HUDEP-2 (cell line): ENCODE measurements at regions not wholly inside any gene's neighbourhood (a gene's known extent, or its start where the extent isn't known, plus 50 kb on each side); places are given as distances from the start of the nearest gene placed in this dataset.

Experiments used
- DNase-seq, 76 experiments: peaks; one replicate each; lab custom pipeline; 2025; ENCODE audit not compliant: unreplicated experiment in 76 of 76; lab: John Stamatoyannopoulos, UW

DNA sequence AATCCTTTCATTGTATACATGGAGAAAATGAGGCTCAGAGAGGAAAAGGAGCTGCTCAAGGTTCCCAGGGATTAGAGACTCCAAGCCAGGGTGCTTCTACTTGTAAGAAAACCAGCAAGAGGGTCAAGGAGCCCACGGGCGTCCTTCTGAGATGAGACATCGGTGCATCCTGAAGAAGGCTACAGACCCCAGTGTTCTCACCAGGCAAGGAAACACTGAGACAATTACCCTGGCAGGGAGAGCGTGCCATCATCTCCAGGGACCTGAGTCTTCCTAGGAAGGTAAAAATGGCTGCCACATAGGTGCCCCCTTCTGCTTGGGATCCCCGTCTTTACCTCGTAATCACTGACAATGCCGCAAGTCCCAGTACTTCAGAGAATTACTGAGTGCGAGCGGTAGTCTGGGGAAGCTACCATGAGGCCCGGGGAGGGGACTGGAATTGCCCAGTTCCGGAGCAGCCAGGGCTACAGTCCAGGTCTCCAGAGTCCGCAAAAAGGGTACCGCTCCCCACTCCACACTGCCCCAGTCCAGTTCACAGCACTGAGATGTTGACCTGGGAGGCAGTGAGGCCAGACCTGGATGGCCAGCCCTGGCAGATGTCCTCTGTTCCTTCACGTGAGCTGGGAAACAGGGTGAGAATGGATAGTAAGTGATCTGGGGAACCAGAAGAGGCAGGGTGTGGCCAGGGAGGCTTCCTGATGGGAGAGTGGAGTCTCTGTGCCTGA lies 164.7 kb upstream of the SMAD3 start:
- DNase-seq, result no peak

DNA sequence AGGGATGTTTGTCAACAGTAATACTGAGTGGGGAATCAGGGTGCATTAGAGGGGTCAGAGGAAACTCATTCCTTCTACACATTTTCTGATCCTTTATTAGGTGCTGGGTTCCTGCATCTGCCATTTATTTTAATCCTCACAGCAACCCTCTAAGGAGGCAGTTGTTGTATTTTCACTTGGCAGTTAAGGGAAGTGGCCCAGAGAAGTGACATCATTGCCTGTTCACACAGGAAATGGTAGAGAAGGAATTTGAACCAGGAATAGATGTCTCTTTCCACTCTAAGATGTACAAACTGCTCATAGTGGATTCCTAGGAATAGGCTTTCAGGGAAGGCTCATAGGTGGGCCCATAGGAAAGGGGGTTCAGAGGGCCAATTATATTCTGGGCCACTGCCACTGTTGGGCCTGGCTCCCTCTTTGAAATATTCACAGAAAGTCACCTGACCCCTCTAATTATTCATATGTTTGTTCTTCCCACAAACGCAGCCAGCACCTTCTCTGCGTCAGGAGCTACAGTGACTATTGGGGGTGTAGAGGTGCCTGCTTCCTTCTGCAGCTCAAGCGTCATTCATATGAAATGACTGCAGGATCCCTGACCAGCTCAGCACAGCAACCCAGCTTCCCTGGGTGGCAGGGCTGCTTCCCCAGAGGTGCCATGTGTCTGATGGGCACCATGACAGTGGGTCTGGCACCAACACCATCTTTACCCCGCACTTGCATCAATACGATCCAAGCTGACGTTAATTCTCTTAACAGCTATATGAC lies 163.9 kb upstream of the SMAD3 start:
- DNase-seq, result no peak

DNA sequence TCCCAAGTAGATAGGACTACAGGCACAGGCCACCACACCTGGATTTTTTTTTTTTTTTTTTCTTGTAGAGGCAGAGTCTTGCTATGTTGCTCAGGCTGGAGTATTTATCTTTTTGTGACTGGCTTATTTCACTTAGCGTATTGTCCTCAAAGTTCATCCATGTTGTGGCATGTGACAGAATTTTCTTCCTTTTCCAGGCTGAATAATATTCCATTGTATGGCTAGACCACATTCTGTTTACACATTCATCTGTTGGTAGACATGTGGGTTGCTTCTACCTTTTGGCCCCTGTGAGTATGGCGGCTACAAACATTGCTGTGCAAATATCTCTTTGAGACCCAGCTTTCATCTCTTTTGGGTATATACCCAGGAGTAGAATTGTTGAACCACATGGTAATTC lies 160.2 kb upstream of the SMAD3 start:
- DNase-seq, result no peak

DNA sequence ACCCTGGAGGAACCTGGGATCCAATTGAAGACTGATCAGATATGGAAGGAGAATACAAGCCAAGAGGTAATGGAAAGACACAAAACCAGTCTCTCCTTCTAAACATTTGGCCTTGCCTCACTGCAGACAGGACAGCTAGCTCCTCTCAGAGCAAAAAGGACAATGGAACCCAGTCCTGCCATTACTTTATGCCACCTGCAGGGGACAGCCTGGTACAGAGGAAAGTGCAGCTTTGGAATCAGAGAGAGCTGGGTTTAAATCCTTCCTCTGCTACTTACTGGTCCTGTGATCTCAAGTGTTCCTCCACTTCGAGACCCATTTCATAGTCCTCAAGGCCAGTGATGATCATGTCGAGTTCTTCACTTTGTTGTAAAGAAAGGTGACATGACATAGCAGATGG lies 159.4 kb upstream of the SMAD3 start:
- DNase-seq, result no peak

DNA sequence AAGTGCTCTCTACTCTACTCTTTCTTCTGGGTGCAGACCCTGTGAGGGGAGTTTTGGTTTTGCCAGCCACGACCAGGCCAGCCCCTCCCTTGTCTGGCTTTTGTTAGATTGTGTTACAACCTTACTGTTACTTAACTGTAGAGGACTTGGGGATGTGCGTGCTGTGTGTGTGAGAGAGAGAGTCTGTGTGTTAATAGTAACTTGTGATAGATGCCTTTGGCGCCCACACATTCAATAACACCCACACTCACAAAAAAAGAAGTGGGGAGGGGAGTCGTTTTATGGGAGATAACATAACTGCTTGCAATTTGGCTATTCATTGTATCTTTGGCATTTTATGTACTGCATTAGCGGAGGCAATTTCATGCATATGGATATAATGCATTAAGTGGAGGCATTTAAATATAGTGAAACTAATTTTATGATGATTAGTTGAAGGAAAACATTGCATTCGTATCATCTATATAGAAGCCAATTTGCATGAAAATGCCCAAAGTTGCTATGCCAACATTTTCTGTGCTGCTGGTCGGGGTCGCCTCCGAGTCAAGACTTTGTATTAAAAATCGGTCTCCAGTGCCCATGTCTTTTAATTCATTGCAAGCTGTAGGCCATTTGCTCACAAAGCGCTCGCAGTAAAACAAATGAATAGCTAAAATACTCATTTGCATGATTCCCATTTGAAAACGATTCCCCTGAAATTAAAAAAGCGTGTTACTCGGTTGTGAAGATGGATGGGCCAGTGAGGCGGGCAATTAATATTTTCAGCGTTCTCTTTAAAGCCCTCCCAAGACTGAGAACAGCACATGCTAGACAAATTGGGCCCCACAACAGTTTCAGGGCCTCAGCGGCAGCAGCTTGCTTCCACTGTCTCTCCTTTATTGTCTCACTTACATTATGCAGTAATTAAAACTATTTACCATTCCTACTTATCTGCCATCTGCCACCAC lies 158.5 kb upstream of the SMAD3 start:
- DNase-seq, result no peak

DNA sequence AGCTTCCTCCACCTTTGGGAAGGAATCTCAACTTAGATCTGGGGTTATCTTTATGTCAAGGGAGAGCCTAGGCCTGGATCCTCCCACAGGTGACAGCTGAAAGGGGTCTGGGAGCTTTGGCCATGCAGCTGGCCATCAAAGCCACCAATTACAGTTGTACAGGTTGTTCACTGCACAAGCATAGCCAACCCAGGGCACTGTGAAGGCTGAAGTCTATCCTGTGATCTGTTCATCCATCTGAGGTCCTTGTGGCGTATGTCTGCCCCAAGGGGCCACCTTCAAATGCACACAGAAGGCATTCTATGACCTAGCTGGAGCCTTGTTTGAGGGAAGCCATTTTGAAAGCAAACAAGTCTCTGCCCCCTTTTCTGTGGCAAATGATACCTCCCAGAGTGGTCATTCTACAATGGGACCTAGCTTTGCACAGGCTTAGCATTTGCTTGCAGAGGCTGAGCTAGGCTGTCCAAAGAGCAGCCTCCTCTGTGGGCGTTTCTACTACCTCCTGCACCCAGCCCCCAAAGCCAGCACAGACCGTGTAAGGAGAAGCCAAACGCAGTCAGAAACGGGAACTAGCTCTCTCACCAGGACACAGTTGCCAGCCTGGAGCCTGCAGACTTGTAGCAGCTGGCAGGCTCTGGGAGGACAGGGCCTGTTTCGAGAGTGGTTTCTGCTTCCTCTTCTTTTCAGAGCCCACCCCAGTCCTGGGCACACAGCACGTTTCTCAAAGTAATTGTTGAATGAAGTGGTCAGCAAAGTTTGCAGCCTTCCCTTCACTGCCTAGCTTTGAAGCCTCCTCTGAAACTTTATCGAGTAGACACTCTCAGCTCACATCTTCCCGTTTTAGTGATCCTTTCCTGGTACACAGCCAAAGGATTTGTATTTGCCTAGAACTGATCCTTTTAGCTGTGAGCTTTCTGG lies 157.3 kb upstream of the SMAD3 start:
- peak in 2 of 76 experiments; percentile 1 to 4 for DNase-seq

DNA sequence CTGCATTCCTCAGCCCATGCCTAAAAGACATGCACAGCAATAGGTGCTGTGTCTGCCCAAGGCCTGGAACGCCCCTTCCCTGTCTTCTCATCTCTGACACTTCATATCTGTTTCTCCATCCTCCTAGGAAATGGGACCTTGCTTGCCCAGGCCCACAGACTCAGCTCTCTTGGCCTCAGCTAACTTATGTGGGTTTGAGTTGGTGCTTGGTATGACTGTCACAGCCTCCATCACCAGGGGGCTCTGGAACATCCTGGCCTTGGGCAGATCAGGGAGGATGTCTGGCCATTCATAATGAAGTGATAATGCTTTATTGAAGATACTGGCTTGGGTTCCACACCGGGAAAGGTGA lies 156.7 kb upstream of the SMAD3 start:
- no peak for DNase-seq

DNA sequence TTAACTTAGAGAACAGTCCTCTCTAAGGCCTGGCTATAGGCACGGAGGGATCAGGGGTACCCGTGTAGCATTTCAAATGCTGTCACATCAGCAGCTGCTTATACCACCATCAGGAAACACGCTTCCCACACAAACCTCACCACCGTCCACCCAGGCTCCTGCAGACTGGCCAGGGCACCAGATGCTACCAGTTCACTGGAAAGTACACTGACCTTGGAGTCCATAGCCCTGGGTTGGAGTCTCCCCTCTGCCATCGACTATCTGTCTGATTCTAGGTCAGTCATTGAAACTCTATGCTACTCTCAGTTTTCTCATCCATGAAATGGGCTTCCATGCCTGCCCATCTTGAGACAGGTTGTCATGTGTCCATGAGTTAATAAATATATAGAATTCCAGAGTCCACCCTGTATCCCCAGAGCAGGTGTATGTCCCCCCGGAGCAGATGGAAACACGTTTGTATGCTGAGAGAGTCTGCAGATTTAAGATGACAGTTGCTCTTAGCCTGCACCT lies 156.0 kb upstream of the SMAD3 start:
- no peak for DNase-seq

DNA sequence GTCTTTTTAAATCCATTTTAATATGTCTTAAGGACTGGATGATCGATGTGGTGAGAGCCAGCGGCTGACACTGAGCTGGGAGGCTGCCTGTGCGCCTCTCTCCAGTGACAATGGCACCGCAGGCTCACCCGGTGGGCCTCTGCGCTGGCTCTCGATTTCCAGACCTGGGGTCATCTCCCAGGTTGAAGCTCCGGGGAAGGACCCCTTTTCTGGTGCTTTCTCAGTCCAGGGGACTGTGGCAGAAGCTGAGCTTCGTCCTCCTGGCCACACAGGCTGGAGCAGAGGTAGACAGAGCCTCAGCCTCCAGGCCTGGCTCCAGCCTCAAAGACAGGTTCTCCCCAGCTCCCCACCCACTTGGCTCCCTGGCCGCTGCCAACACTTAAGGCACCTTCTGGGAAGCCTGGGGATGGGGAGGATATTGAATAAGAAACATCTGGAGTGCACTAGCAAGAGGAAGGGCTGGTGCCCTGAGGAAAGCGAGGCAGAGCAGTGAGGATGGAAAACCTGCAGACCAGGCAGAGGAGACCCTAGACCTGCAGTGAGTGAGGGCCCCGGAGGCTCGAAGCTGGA lies 154.2 kb upstream of the SMAD3 start:
- no peak for DNase-seq

DNA sequence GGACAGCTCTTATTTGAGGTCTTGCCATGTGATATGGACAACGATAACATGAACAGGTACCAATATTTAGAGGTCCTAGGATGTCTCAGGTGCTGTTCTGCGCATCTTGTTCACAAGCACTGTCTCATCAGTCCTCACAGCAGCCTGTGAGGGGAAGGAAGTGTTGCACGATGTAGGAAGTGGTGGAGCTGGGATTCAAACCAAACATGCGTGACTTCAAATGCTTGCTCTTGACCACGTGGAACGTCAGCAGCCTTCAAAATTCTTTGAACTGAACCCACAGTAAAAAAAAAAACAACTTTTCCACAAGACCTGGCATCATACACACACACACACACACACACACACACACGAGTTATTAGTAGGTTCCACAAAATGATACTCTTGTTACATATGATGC lies 153.4 kb upstream of the SMAD3 start:
- DNase-seq, result no peak

DNA sequence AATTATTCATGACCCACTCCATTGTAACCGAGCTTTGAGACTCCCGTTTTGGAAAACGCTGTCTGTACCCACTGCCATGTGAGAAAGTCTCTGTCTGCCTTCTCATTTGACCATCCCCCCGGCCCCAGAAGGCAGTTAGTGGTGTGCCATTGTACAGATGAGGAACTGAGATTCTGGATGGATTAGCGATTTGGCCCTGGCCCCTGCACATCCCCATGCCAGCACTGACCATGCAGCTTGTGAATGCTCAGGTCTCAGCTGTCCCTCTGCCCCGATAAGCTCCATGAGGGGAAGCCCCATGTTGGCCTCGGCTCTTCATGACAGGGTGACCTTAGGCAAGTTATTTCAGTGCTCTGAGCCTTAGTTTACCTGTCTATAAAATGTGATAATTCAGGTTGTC lies 153.0 kb upstream of the SMAD3 start:
- no peak for DNase-seq

DNA sequence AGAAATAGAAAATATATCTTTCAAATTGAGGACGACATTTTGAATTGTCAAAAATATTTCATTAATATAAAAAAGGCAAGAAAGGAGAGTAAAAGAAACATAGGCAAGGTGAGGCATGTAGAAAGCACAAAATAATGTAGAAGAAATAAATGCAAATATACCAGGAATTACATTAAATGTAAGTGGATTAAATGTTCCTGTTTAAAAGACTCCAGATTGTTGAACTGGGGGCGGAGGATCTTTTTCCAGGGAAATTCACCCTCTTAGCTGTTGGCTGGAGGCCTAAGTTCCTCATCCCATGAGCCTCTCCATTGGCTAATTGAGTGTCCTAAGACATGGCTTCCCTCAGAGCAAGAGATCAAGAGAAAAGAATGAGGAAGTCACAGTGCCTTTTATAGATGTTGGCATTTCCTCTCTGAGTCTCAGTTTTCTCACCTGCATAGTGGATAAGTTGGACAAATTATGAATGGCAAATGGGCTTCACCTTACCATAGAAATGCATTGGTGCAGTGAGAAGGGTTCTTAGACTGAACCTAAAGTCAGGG lies 147.4 kb upstream of the SMAD3 start:
- DNase-seq, result no peak

DNA sequence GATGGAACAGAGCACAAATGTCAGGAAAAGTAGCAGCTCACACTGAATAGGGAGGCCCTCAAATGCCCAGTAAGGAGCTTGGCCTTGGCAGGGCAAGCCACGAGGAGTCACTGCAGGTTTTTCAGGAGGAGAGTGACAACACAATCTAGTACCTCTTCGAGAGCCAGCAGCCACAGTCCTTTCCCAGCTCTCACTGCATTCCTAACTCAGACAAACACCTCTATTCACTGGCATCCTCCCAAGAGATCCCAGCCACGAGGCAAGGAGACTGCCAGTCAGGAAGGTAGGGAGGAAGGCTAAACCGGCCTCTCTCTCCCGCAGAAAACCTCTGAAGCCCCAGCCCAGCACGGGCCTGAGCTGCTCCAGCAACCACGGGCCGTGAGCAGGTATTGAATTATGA lies 146.0 kb upstream of the SMAD3 start:
- no peak for DNase-seq

DNA sequence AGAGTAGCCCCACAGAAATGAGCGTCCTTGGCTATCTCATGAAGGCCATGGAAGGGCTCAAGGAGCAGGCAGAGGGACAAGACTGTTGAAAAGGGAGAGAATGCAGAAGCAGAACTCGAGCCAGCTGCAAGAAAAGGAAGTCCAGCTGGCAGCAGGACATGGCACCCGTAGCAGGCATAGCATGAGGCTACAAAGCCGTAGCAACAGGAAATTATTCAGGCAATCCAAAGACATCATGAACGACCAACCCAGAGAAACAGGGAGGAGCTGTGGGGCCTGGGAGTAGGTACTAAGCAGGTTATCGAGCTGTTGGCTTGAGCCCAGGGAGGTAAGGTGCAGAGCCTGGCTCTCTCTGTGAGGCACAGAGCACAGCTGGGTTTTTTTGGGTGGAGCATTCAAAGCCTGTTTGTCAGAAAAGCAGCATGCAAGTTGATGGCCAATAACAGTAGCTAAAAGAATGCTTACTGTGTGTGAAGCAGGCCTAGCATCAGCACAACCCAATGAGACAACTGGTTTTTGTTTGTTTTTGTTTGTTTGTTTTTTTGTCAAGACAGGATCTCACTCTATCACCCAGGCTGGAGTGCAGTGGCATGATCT lies 144.0 kb upstream of the SMAD3 start:
- DNase-seq, result no peak

DNA sequence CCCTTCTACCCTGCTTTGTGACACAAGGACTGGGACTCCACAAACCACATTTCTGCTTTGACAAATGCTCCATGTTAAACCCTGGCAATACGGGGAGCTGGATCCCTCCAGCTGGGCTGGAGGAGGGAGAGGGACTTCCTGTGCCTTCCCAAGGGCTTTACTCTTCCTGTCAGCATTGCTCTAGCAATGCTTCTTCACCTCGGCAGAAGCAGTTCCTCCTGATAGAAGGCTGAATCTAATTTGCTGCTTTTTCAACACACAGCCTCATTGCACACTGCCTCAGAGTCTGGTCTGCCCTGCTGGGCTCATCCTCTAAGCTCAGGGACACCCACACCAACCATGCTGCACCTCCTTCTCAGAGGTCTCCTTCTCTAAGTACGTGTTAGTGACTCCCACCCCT lies 142.8 kb upstream of the SMAD3 start:
- no peak for DNase-seq

DNA sequence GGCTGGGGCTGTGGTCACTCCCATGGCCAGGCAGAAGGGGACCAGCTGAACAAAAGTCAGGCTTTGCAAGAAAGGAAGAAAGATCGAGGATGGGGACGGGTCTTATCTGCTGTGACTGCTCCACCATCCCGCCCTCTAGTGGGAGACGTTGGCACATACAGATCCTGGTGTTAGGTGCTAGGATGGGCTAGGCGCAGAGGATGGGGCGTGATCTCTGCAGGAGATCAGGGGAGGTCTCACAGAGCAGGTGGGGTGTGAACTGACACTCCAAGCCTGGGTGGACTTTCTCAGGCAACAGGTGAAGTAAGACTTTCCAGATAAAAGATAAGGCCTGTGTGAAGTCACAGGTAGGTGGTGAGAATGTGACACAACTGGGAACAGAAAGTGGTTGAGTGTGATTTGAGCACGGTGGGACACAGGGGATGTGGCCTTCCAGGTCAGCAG lies 141.9 kb upstream of the SMAD3 start:
- peak in 9 of 76 experiments; percentile 5 to 31 (median 9) for DNase-seq

DNA sequence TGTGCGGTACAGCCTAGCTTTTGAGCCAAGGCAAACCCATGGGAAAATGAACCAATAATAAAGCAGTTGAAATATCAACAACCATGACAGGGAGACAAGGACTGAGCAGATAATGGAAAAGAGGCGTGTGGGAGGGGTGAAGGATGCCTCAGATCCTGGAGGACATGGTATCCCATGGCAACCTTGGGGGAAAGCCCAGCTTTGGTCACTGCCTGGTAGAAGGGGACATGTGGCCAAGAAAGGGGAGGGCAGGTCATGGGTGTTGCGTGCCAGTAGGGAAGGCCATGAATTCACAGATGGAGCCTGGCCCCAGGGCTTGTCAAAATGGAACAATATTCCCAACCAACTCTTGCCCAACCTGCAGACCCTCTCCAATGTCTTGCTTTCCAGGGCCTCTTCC lies 140.5 kb upstream of the SMAD3 start:
- DNase-seq, result no peak

DNA sequence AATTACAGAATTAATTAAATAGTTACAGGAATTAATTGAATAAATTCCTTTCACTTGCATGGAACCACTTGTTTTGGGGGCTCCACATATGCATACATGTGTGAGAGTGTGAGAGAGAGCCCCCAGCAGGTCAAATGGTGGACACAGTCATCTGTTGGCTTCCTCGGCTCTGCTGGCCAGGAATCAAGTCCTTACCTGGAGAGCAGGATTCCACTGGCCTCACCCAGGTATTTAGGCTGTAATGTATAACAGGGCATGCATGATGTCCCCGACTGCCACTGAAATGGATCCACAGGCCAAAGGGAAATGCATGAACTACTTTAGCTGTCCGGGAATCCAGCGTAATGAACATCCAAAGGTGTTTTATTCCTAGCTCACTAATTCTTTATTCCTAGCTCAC lies 139.7 kb upstream of the SMAD3 start:
- DNase-seq, result no peak
